GM12891 (cell line): ENCODE measurements at regions not wholly inside any gene's neighbourhood (a gene's known extent, or its start where the extent isn't known, plus 50 kb on each side); places are given as distances from the start of the nearest gene placed in this dataset.
"Not testable (repeated sequence)": the region's sequence is repeated elsewhere in the genome, so short reads cannot be mapped to it uniquely, and the experiment has no call there.

ENCODE experiments used
- POLR2A ChIP-seq: IDR thresholded peaks from 2 replicates; pipeline ENCODE4 v1.6.1; 2011; ENCODE audit warnings: low read depth, low read length, control low read depth
- POLR2AphosphoS5 ChIP-seq: IDR thresholded peaks from 2 replicates; pipeline ENCODE4 v1.6.1; 2011; ENCODE audit warnings: low read depth, low read length, control low read depth

GRCh38 chr4:55707991-55708390 is 71.9 kb upstream of the NMU start:
- not testable (repeated sequence) for TF ChIP-seq POLR2AphosphoS5, POLR2A
